Posterior vena cava (tissue), 2 donors: ENCODE measurements at regions not wholly inside any gene's neighbourhood (a gene's known extent, or its start where the extent isn't known, plus 50 kb on each side); places are given as distances from the start of the nearest gene placed in this dataset.
"Not testable (repeated sequence)": the region's sequence is repeated elsewhere in the genome, so short reads cannot be mapped to it uniquely, and the experiment has no call there.

Experiments
- DNase-seq: peaks from one replicate; pipeline ENCODE4 v3.0.0-alpha.2; 2020; ENCODE audit warnings: low spot score
- intact Hi-C, 2 donors: fragments of 100-400 bp; cut with DNase I; formaldehyde crosslinking; loops; one replicate each; pipeline versions ENCODE4 v1.14.1 to v1.14.2; 2022 to 2023
- donor health status: DM: yes; HTN: yes; CAD: no.
- donor health status: DM: yes; HTN: yes; CAD: no.

- no peak for DNase-seq
- intact Hi-C loops: no loop called here
Measured at GRCh38 chr2:142722569-142722968, 154.9 kb upstream of the KYNU start.

GRCh38 chr2:142722086-142722485 lies 155.4 kb upstream of the KYNU start:
- DNase-seq: no peak
- intact Hi-C loops: no loop called here

- no peak for DNase-seq
- intact Hi-C loops: no loop called here
Measured at GRCh38 chr2:142721015-142721414, 156.4 kb upstream of the KYNU start.

GRCh38 chr2:142718576-142719155 lies 158.8 kb upstream of the KYNU start:
- no peak for DNase-seq
- intact Hi-C loops: no loop called here

- intact Hi-C loops: no loop called here
- DNase-seq: no peak
Measured at GRCh38 chr2:142716463-142717242, 160.8 kb upstream of the KYNU start.

- no peak for DNase-seq
- intact Hi-C loops: no loop called here
Measured at GRCh38 chr2:142714600-142714999, 162.9 kb upstream of the KYNU start.

- no peak for DNase-seq
- intact Hi-C loops: no loop called here
Measured at GRCh38 chr2:142710336-142710735, 167.1 kb upstream of the KYNU start.

GRCh38 chr2:142707318-142707717 lies 170.1 kb upstream of the KYNU start:
- DNase-seq: no peak
- intact Hi-C loops: no loop called here

- DNase-seq, intact Hi-C loops: not testable (repeated sequence)
Measured at GRCh38 chr2:142702397-142702796, 175.1 kb upstream of the KYNU start.

GRCh38 chr2:142695350-142696257 lies 181.9 kb upstream of the KYNU start:
- intact Hi-C loops, DNase-seq: not testable (repeated sequence)

GRCh38 chr2:142694282-142694681 lies 183.2 kb upstream of the KYNU start:
- intact Hi-C loops: loop anchor here in 1 of 2 donors (1.0 kb wide), 1 partner anchor 45 kb away; no protein-coding TSS in a partner anchor
- no peak for DNase-seq

GRCh38 chr2:142693171-142693950 lies 184.1 kb upstream of the KYNU start:
- intact Hi-C loops: no loop called here
- DNase-seq: no peak

GRCh38 chr2:142688856-142689605 lies 188.4 kb upstream of the KYNU start:
- DNase-seq: no peak
- intact Hi-C loops: no loop called here

GRCh38 chr2:142687509-142687908 lies 190.0 kb upstream of the KYNU start:
- DNase-seq: no peak
- intact Hi-C loops: no loop called here

GRCh38 chr2:142687075-142687474 lies 190.4 kb upstream of the KYNU start:
- DNase-seq: no peak
- intact Hi-C loops: no loop called here

GRCh38 chr2:142684667-142685066 lies 192.8 kb upstream of the KYNU start:
- DNase-seq: no peak
- intact Hi-C loops: no loop called here

- no peak for DNase-seq
- intact Hi-C loops: no loop called here
Measured at GRCh38 chr2:142682528-142682927, 194.9 kb upstream of the KYNU start.

GRCh38 chr2:142681952-142682351 lies 195.5 kb upstream of the KYNU start:
- intact Hi-C loops: no loop called here

GRCh38 chr2:142678164-142678563 lies 199.3 kb upstream of the KYNU start:
- no peak for DNase-seq
- intact Hi-C loops: no loop called here

More at GRCh38 chr2:142681952-142682351, 195.5 kb upstream of the KYNU start:
- no peak for DNase-seq
